ENCODE measurements at regions not wholly inside any gene's neighbourhood (a gene's known extent, or its start where the extent isn't known, plus 50 kb on each side); places are given as distances from the start of the nearest gene placed in this dataset.

DNA sequence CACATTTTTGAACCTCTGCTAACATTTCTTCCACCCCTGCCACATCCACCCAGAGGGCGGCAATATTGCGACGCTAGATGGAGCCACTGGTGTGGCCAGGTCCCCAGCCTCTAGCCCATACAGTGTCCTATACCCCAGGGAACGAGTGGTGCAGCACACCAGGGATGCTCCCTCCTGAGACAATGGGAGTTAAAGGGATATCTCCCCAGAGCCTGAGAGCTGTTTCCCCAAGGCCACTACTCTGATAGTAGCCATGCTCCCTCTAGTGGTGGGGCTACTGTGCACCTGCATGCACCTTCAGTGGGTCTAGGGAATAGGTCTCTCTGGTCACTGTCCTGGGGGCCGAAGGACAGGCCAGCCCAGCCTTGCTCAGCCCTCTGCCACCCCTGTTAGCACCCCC, 336.4 kb upstream of the FSHR start:
- Histone ChIP-seq H2AFZ (ENCODE audit: low read depth, low read length, poor library complexity, severe bottlenecking) (no peak overlapping the region), H4K20me1 (ENCODE audit: insufficient read depth) (no peaks in the 10 kb centered on the region), H3K9me3 (ENCODE audit: control insufficient read depth in 1 of 2, insufficient read depth in 1 of 2, low read depth in 1 of 2, low read length in 2 of 2) (peaks cover 4 to 13% of the 10 kb centered on the region in 2 experiments; a peak in 2 of 4 replicates), H3K36me3 (ENCODE audit: control insufficient read depth in 1 of 2, insufficient read depth in 2 of 2, low read length in 2 of 2) (no peaks in the 10 kb centered on the region), H3K4me2 (ENCODE audit: low read length) (no peak overlapping the region), H3K27me3 (ENCODE audit: insufficient read depth, low read length) (no peaks in the 10 kb centered on the region), H3K9me2 (ENCODE audit: insufficient read depth) (no peaks in the 10 kb centered on the region), H3K27ac (ENCODE audit: low read depth, low read length) (no peak overlapping the region), H3K4me1 (ENCODE audit: control insufficient read depth in 1 of 2, insufficient read depth in 2 of 2, low read length in 2 of 2) (no peaks in the 10 kb centered on the region), H3K4me3 (replicated peaks in 1 of 2; ENCODE audit: low read depth in 1 of 2, low read length in 2 of 2) (no peak overlapping the region), H3K79me2 (ENCODE audit: insufficient read depth, low read length) (no peaks in the 10 kb centered on the region), H3K9ac (ENCODE audit: low read length) (no peak overlapping the region)
- intact Hi-C loops (cut with micrococcal nuclease), result no loop called here
- BruUV-seq (replicated peaks), result no TSS peak
- DNase-seq (ENCODE audit: low read depth, low spot score) (no peak), ATAC-seq (peak; percentile 17; the same call in 1 of the 2 replicates)
- TF ChIP-seq, protein P1, sequence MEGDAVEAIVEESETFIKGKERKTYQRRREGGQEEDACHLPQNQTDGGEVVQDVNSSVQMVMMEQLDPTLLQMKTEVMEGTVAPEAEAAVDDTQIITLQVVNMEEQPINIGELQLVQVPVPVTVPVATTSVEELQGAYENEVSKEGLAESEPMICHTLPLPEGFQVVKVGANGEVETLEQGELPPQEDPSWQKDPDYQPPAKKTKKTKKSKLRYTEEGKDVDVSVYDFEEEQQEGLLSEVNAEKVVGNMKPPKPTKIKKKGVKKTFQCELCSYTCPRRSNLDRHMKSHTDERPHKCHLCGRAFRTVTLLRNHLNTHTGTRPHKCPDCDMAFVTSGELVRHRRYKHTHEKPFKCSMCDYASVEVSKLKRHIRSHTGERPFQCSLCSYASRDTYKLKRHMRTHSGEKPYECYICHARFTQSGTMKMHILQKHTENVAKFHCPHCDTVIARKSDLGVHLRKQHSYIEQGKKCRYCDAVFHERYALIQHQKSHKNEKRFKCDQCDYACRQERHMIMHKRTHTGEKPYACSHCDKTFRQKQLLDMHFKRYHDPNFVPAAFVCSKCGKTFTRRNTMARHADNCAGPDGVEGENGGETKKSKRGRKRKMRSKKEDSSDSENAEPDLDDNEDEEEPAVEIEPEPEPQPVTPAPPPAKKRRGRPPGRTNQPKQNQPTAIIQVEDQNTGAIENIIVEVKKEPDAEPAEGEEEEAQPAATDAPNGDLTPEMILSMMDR (IDR thresholded peaks at IDR 0.05 in 2 of 3, conservative IDR thresholded peaks at IDR 0.05 in 1 of 3; ENCODE audit: borderline replicate concordance in 1 of 3, insufficient read depth in 1 of 3, low read depth in 2 of 3, low read length in 2 of 3), result peak; percentile 17 to 47 (median 41); a peak in 3 of 6 replicates
- TF ChIP-seq RAD21 (IDR thresholded peaks at IDR 0.05; ENCODE audit: low read depth) (0 out of 2 replicates have a peak, but pooled peaks have one; percentile 13), ZFX (IDR thresholded peaks at IDR 0.05) (no peak)
- ChIA-PET POLR2A (no interaction called here), CTCF (no interaction called here), RAD21 (ENCODE audit: low non-redundant PET in 1 of 2, low total read pairs in 2 of 2, uncharacterized antibody in 2 of 2, unreplicated experiment in 2 of 2) (no interaction called here)

DNA sequence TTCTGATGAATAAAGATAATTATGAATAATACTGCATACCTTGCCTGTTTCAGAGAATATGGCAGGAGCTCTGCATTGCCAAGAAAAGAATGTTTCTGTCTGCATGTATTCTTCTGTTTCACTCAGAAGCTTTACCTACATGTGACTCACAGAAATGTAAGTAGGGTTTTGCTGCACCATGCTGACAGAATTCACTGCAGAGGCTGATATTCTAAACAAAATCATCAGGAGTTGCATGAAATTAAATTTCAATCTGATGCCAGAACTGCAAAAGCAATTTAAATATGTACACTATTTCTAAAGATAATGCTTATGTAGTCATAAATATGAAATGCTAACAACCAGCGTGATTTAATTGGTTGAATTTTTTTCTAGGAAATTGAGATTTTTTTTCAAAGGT, 332.8 kb upstream of the FSHR start:
- Histone ChIP-seq H3K9me2 (ENCODE audit: insufficient read depth) (no peaks in the 10 kb centered on the region), H3K4me1 (ENCODE audit: control insufficient read depth in 1 of 2, insufficient read depth in 2 of 2, low read length in 2 of 2) (no peaks in the 10 kb centered on the region), H3K27ac (ENCODE audit: low read depth, low read length) (no peak overlapping the region), H3K27me3 (ENCODE audit: insufficient read depth, low read length) (no peaks in the 10 kb centered on the region), H3K9me3 (ENCODE audit: control insufficient read depth in 1 of 2, insufficient read depth in 1 of 2, low read depth in 1 of 2, low read length in 2 of 2) (peaks cover 4 to 13% of the 10 kb centered on the region in 2 experiments; a peak in 2 of 4 replicates), H2AFZ (ENCODE audit: low read depth, low read length, poor library complexity, severe bottlenecking) (no peak overlapping the region), H4K20me1 (ENCODE audit: insufficient read depth) (no peaks in the 10 kb centered on the region), H3K4me3 (replicated peaks in 1 of 2; ENCODE audit: low read depth in 1 of 2, low read length in 2 of 2) (no peak overlapping the region), H3K4me2 (ENCODE audit: low read length) (no peak overlapping the region), H3K9ac (ENCODE audit: low read length) (no peak overlapping the region), H3K36me3 (ENCODE audit: control insufficient read depth in 1 of 2, insufficient read depth in 2 of 2, low read length in 2 of 2) (no peaks in the 10 kb centered on the region), H3K79me2 (ENCODE audit: insufficient read depth, low read length) (no peaks in the 10 kb centered on the region)
- DNase-seq (ENCODE audit: low read depth, low spot score) (no peak), ATAC-seq (no peak)
- BruUV-seq (replicated peaks), result no TSS peak
- RAD21 ChIA-PET (ENCODE audit: low non-redundant PET in 1 of 2, low total read pairs in 2 of 2, uncharacterized antibody in 2 of 2, unreplicated experiment in 2 of 2), result no interaction called here
- intact Hi-C loops (cut with micrococcal nuclease), result no loop called here
- POLR2A ChIA-PET, result no interaction called here
- CTCF ChIA-PET, result no interaction called here
- TF ChIP-seq POLR2AphosphoS5 (IDR thresholded peaks at IDR 0.05; ENCODE audit: low read depth, low read length) (no peak), CEBPB (IDR thresholded peaks at IDR 0.05; ENCODE audit: low read depth) (no peak), EZH2phosphoT487 (IDR thresholded peaks at IDR 0.05; ENCODE audit: borderline replicate concordance) (no peak), CBX3 (IDR thresholded peaks at IDR 0.05; ENCODE audit: low read depth) (no peak), ZFX (IDR thresholded peaks at IDR 0.05) (no peak), SRF (IDR thresholded peaks at IDR 0.05; ENCODE audit: low read depth) (no peak), EZH2 (IDR thresholded peaks at IDR 0.05) (no peak), SP1 (IDR thresholded peaks at IDR 0.05; ENCODE audit: low read depth) (no peak), RAD21 (IDR thresholded peaks at IDR 0.05; ENCODE audit: low read depth) (no peak)
- TF ChIP-seq, protein P2, sequence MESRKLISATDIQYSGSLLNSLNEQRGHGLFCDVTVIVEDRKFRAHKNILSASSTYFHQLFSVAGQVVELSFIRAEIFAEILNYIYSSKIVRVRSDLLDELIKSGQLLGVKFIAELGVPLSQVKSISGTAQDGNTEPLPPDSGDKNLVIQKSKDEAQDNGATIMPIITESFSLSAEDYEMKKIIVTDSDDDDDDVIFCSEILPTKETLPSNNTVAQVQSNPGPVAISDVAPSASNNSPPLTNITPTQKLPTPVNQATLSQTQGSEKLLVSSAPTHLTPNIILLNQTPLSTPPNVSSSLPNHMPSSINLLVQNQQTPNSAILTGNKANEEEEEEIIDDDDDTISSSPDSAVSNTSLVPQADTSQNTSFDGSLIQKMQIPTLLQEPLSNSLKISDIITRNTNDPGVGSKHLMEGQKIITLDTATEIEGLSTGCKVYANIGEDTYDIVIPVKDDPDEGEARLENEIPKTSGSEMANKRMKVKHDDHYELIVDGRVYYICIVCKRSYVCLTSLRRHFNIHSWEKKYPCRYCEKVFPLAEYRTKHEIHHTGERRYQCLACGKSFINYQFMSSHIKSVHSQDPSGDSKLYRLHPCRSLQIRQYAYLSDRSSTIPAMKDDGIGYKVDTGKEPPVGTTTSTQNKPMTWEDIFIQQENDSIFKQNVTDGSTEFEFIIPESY (IDR thresholded peaks at IDR 0.05; ENCODE audit: extremely low read depth, insufficient replicate concordance, low read length), result no peak
- TF ChIP-seq, protein P3, sequence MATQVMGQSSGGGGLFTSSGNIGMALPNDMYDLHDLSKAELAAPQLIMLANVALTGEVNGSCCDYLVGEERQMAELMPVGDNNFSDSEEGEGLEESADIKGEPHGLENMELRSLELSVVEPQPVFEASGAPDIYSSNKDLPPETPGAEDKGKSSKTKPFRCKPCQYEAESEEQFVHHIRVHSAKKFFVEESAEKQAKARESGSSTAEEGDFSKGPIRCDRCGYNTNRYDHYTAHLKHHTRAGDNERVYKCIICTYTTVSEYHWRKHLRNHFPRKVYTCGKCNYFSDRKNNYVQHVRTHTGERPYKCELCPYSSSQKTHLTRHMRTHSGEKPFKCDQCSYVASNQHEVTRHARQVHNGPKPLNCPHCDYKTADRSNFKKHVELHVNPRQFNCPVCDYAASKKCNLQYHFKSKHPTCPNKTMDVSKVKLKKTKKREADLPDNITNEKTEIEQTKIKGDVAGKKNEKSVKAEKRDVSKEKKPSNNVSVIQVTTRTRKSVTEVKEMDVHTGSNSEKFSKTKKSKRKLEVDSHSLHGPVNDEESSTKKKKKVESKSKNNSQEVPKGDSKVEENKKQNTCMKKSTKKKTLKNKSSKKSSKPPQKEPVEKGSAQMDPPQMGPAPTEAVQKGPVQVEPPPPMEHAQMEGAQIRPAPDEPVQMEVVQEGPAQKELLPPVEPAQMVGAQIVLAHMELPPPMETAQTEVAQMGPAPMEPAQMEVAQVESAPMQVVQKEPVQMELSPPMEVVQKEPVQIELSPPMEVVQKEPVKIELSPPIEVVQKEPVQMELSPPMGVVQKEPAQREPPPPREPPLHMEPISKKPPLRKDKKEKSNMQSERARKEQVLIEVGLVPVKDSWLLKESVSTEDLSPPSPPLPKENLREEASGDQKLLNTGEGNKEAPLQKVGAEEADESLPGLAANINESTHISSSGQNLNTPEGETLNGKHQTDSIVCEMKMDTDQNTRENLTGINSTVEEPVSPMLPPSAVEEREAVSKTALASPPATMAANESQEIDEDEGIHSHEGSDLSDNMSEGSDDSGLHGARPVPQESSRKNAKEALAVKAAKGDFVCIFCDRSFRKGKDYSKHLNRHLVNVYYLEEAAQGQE (IDR thresholded peaks at IDR 0.05; ENCODE audit: low read depth), result no peak
- TF ChIP-seq, protein P4, sequence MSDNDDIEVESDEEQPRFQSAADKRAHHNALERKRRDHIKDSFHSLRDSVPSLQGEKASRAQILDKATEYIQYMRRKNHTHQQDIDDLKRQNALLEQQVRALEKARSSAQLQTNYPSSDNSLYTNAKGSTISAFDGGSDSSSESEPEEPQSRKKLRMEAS (IDR thresholded peaks at IDR 0.05), result no peak
